Activated CD4-positive, CD25-positive, alpha-beta regulatory T cell treated with anti-CD3 and anti-CD28 coated beads, Interleukin-2, amount 50 U/mL, for 16 hours (primary cell): ENCODE measurements at regions not wholly inside any gene's neighbourhood (a gene's known extent, or its start where the extent isn't known, plus 50 kb on each side); places are given as distances from the start of the nearest gene placed in this dataset.

Experiments used
- DNase-seq: peaks from one replicate; pipeline ENCODE4 v3.0.0-alpha.2; 2020; ENCODE audit warnings: low read depth, low spot score

DNA sequence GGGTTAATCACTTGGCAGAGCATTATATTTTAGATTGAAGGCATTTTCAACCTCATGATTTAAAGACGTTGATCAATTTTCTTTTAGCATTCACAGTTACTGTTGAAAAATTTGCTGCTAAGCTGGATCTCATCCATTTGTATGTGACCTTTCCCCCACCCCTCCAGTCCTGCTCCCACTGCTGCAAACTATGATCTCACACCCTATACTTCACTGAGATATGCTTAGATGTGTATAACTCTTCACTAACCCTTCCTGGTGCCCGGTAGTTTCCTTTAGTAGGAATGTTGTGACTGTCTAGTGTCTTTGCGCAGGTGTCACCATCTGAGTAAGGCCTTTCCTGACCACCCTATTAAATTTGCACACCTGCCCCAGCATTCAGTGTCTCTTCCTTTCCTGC lies 67.0 kb upstream of the C1orf21 start:
- no peak for DNase-seq

DNA sequence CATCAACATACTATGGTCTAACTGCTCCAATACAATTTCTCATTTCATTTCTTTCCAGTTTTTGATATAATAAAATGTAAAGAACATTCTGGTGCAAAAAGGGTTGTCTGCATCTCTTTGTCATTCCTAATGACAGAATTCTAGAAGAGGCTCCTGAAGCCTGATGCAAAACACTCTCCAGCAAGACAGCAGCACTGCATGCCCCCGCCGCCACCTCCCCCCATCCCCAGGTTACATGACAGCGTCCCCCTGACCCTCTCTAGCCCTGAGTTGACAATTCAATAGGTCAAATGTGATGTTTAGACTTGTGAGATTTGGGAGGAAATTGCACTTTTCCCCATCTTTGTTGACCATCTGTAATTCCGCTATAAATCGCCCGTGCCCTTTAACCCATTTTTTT lies 64.6 kb upstream of the C1orf21 start:
- DNase-seq: no peak

DNA sequence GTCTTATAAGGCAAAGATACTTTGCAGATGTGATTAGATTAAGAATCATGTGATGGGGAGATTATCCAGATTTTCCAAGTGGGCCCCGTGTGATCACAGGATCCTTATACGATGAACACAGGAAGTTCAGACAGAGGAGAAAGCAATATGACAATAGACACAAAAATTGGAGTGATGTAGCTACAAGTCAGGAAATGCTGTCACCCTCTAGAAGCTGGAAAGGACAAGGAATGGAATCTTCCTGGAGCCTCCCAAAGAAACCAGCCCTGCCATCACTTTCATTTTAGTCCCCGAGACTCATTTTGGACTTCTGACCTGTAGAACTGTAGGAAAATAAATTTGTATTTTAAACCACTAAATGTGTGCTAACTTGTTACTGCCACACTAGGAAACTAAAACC lies 61.9 kb upstream of the C1orf21 start:
- no peak for DNase-seq

- DNase-seq: no peak
Observed at GRCh38 chr1:184326278-184326677, 60.6 kb upstream of the C1orf21 start.

DNA sequence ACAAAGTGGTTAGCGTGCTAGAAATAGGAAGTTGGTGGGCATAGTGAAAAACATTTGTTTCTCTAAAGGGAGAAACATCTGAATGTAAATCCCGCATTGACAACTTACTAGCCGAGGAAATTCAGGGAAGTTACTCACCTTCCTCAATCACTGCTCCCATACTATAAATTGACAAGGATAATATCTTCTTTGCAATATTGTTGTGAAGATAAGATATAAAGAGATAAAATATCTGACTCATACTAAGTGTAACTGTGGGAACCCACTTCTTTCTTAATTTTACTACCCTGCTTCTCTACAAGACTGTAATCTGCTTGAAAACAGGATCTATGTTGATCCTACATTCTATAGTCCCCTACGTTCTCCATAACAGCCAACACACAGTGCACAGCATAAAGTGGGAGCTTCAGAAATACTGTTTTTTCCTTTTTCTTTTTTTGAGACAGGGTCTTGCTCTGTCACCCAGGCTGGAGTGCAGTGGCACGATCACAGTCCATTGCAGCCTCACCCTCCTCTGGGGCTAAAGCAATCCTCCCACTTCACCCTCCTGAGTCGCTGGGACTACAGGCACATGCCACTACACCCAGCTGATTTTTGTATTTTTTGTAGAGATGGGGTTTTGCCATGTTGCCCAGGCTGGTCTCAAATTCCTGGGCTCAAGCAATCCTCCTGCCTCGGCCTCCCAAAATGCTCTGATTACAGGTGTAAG lies 57.4 kb upstream of the C1orf21 start:
- DNase-seq: no peak

GRCh38 chr1:184329962-184330868 lies 56.6 kb upstream of the C1orf21 start:
- DNase-seq: no peak

- DNase-seq: no peak
Observed at GRCh38 chr1:184330875-184331274, 56.0 kb upstream of the C1orf21 start.
